H9 (cell line): ENCODE measurements at regions not wholly inside any gene's neighbourhood (a gene's known extent, or its start where the extent isn't known, plus 50 kb on each side); places are given as distances from the start of the nearest gene placed in this dataset.
A peak's percentile ranks its signal among the peaks of the same experiment; 100 is the strongest.

Experiments
- DNase-seq: peaks from one replicate; pipeline ENCODE4 v3.0.0-alpha.2; 2017
- H2AFZ ChIP-seq: one replicate; pipeline ENCODE4 v1.6.1; 2013; ENCODE audit warnings: mild to moderate bottlenecking, low read length, control low read depth, moderate library complexity
- H2AK5ac ChIP-seq: 2 replicates; pipeline ENCODE4 v1.6.1; 2013; ENCODE audit warnings: low read length, control low read depth, mixed read lengths; ENCODE audit not compliant: insufficient read length
- H2BK120ac ChIP-seq: one replicate; pipeline ENCODE4 v1.6.1; 2013; ENCODE audit warnings: low read depth, mild to moderate bottlenecking, low read length, control low read depth, inconsistent platforms; ENCODE audit not compliant: poor library complexity, severe bottlenecking
- H2BK12ac ChIP-seq: 2 replicates; pipeline ENCODE4 v1.6.1; 2013; ENCODE audit warnings: low read length, control low read depth, mixed read lengths, low read depth; ENCODE audit not compliant: insufficient read length
- H2BK15ac ChIP-seq: 2 replicates; pipeline ENCODE4 v1.6.1; 2013; ENCODE audit warnings: low read depth, low read length, control low read depth
- H2BK20ac ChIP-seq: one replicate; pipeline ENCODE4 v1.6.1; 2013; ENCODE audit warnings: low read depth, mild to moderate bottlenecking, low read length, control low read depth, inconsistent platforms; ENCODE audit not compliant: poor library complexity, severe bottlenecking
- H2BK5ac ChIP-seq: 2 replicates; pipeline ENCODE4 v1.6.1; 2013; ENCODE audit warnings: low read length, control low read depth, mixed read lengths; ENCODE audit not compliant: insufficient read length
- H3K14ac ChIP-seq: 2 replicates; pipeline ENCODE4 v1.6.1; 2013; ENCODE audit warnings: low read length, control low read depth; ENCODE audit not compliant: insufficient read depth
- H3K18ac ChIP-seq: 2 replicates; pipeline ENCODE4 v1.6.1; 2013; ENCODE audit warnings: low read depth, mild to moderate bottlenecking, mixed read lengths, low read length, control low read depth; ENCODE audit not compliant: insufficient read length
- H3K23ac ChIP-seq: 2 replicates; pipeline ENCODE4 v1.6.1; 2013; ENCODE audit warnings: low read length, control low read depth, mixed read lengths, low read depth; ENCODE audit not compliant: insufficient read length
- H3K23me2 ChIP-seq: 2 replicates; pipeline ENCODE4 v1.6.1; 2013; ENCODE audit warnings: low read depth, mild to moderate bottlenecking, mixed read lengths, low read length, control low read depth; ENCODE audit not compliant: insufficient read length, poor library complexity, severe bottlenecking
- H3K27ac ChIP-seq: 2 replicates; pipeline ENCODE4 v1.5.1; 2013; ENCODE audit warnings: low read length, control low read depth, mixed read lengths, low read depth; ENCODE audit not compliant: insufficient read length
- H3K27me3 ChIP-seq: 2 replicates; pipeline ENCODE4 v1.6.1; 2013; ENCODE audit warnings: low read length, control low read depth, inconsistent platforms; ENCODE audit not compliant: insufficient read depth
- H3K4ac ChIP-seq: 2 replicates; pipeline ENCODE4 v1.6.1; 2013; ENCODE audit warnings: low read depth, mild to moderate bottlenecking, control low read depth, inconsistent platforms, low read length, moderate library complexity
- H3K4me1 ChIP-seq: 2 replicates; pipeline ENCODE4 v1.6.1; 2013; ENCODE audit warnings: low read length, control low read depth, inconsistent platforms; ENCODE audit not compliant: insufficient read depth
- H3K4me2 ChIP-seq: 2 replicates; pipeline ENCODE4 v1.6.1; 2013; ENCODE audit warnings: low read length, control low read depth, mixed read lengths; ENCODE audit not compliant: insufficient read length, insufficient read depth
- H3K56ac ChIP-seq: 2 replicates; pipeline ENCODE4 v1.6.1; 2013; ENCODE audit warnings: low read depth, mild to moderate bottlenecking, mixed read lengths, low read length, control low read depth; ENCODE audit not compliant: insufficient read length
- H3K79me1 ChIP-seq: 2 replicates; pipeline ENCODE4 v1.6.1; 2013; ENCODE audit warnings: low read depth, mild to moderate bottlenecking, moderate library complexity, low read length, control low read depth, inconsistent platforms; ENCODE audit not compliant: insufficient read depth, poor library complexity, severe bottlenecking
- H3K79me2 ChIP-seq: 2 replicates; pipeline ENCODE4 v1.6.1; 2013; ENCODE audit warnings: low read length, control low read depth, inconsistent platforms; ENCODE audit not compliant: insufficient read depth
- H3K9ac ChIP-seq: 2 replicates; pipeline ENCODE4 v1.6.1; 2013; ENCODE audit warnings: low read length, control low read depth, mixed read lengths; ENCODE audit not compliant: insufficient read length; ENCODE audit errors: extremely low read depth
- H3K9me3 ChIP-seq: one replicate; pipeline ENCODE4 v1.6.1; 2013; ENCODE audit warnings: low read depth, low read length, inconsistent platforms; ENCODE audit not compliant: control insufficient read depth
- H3T11ph ChIP-seq: one replicate; pipeline ENCODE4 v1.6.1; 2013; ENCODE audit warnings: mild to moderate bottlenecking, low read length, control low read depth, inconsistent platforms
- H4K20me1 ChIP-seq: one replicate; pipeline ENCODE4 v1.6.1; 2013; ENCODE audit not compliant: control insufficient read depth, insufficient read length, insufficient read depth
- H4K5ac ChIP-seq: 2 replicates; pipeline ENCODE4 v1.6.1; 2013; ENCODE audit warnings: low read depth, mild to moderate bottlenecking, mixed read lengths, low read length, control low read depth; ENCODE audit not compliant: insufficient read length
- H4K8ac ChIP-seq: replicated peaks from 2 replicates; pipeline ENCODE4 v1.6.1; 2013; ENCODE audit warnings: low read length, control low read depth, mixed read lengths, low read depth; ENCODE audit not compliant: insufficient read length
- H4K91ac ChIP-seq: 2 replicates; pipeline ENCODE4 v1.6.1; 2013; ENCODE audit warnings: low read depth, mild to moderate bottlenecking, moderate library complexity, mixed read lengths, low read length, control low read depth; ENCODE audit not compliant: insufficient read length
- H3K27ac Mint-ChIP-seq, 3 experiments: 2 replicates in 2 of 3; 3 replicates in 1 of 3; pipeline ENCODE4 v1.8.0; 2020 to 2021; ENCODE audit warnings: mixed read lengths in 3 of 3, mild to moderate bottlenecking in 1 of 3, moderate library complexity in 1 of 3
- H3K27me3 Mint-ChIP-seq: 2 replicates; pipeline ENCODE4 v1.8.0; 2021; ENCODE audit warnings: low read depth, mild to moderate bottlenecking, moderate library complexity, mixed read lengths
- H3K36me3 Mint-ChIP-seq, 3 experiments: 2 replicates in 2 of 3; 3 replicates in 1 of 3; pipeline ENCODE4 v1.8.0; 2020 to 2021; ENCODE audit warnings: low read depth in 3 of 3, mixed read lengths in 3 of 3; ENCODE audit not compliant: insufficient read depth in 1 of 3
- H3K4me1 Mint-ChIP-seq, 2 experiments: 2 replicates each; pipeline ENCODE4 v1.8.0; 2020; ENCODE audit warnings: mixed read lengths in 2 of 2
- H3K4me3 Mint-ChIP-seq, 2 experiments: 2 replicates in 1 of 2; 3 replicates in 1 of 2; pipeline ENCODE4 v1.8.0; 2020 to 2021; ENCODE audit warnings: mild to moderate bottlenecking in 2 of 2, mixed read lengths in 2 of 2, moderate library complexity in 1 of 2
- H3K9me3 Mint-ChIP-seq, 2 experiments: 2 replicates in 1 of 2; 3 replicates in 1 of 2; pipeline ENCODE4 v1.8.0; 2020; ENCODE audit warnings: mild to moderate bottlenecking in 2 of 2, mixed read lengths in 2 of 2, moderate library complexity in 1 of 2
- WGBS: extraction: QIAGEN DNeasy Blood & Tissue Kit; methylation state at CpG from one replicate; pipeline ENCODE4 v1.1.7; 2013; ENCODE audit warnings: missing lambda C conversion rate, low lambda C conversion rate, mixed read lengths; ENCODE audit not compliant: insufficient read length; ENCODE audit errors: extremely low coverage; 5-methylcytosine and 5-hydroxymethylcytosine counted together
- TF ChIP-seq, protein P1 (sequence below): fragments of 200-600 bp; sonication (generic); conservative IDR thresholded peaks from 3 replicates; pipeline ENCODE4 v1.8.0; 2021; ENCODE audit warnings: antibody characterized with exemption, mild to moderate bottlenecking

DNA sequence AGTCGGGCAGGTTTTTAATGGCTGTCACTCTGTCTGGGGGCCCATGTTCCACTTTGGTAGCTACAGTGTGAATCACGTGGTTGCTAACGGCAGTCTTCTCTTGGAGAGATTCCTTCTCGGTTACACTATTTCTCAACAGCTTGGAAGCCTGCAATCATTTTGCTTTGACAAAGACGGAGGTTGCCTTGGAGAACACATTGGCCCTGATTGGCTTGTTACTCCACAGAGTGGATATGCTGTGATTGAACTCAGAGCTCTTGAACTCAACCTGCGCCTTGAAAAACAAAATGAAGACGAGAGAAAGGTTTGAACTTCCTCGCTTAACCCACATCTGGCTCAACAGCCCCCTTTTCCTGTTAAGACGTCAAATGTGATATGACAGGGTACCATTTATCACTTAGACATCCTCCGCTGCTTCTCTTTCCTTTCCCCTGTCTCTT lies 218.9 kb downstream of the MAF start:
- H3K27me3 Mint-ChIP-seq = peaks cover 3% of the 10 kb centered on the region; the same call in 1 of the 2 replicates
- no peaks in the 10 kb centered on the region for H3K4me1 ChIP-seq
- H3K23ac ChIP-seq = no peak overlapping the region
- H3K23me2 ChIP-seq = no peaks in the 10 kb centered on the region
- no peak overlapping the region for H3K18ac ChIP-seq
- no peaks in the 10 kb centered on the region for H4K20me1 ChIP-seq
- H4K5ac ChIP-seq = no peak overlapping the region
- H2AFZ ChIP-seq = peak overlapping the region; percentile 40
- H3K27me3 ChIP-seq = no peaks in the 10 kb centered on the region
- no peak overlapping the region for H2BK12ac ChIP-seq
- TF ChIP-seq, protein P1, sequence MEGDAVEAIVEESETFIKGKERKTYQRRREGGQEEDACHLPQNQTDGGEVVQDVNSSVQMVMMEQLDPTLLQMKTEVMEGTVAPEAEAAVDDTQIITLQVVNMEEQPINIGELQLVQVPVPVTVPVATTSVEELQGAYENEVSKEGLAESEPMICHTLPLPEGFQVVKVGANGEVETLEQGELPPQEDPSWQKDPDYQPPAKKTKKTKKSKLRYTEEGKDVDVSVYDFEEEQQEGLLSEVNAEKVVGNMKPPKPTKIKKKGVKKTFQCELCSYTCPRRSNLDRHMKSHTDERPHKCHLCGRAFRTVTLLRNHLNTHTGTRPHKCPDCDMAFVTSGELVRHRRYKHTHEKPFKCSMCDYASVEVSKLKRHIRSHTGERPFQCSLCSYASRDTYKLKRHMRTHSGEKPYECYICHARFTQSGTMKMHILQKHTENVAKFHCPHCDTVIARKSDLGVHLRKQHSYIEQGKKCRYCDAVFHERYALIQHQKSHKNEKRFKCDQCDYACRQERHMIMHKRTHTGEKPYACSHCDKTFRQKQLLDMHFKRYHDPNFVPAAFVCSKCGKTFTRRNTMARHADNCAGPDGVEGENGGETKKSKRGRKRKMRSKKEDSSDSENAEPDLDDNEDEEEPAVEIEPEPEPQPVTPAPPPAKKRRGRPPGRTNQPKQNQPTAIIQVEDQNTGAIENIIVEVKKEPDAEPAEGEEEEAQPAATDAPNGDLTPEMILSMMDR = no peak
- no peaks in the 10 kb centered on the region for H3K79me1 ChIP-seq
- no peak overlapping the region for H2BK15ac ChIP-seq
- H2AK5ac ChIP-seq = no peak overlapping the region
- H3K9ac ChIP-seq = no peak overlapping the region
- no peak overlapping the region for H2BK5ac ChIP-seq
- H3K27ac ChIP-seq = no peak overlapping the region
- H3K4ac ChIP-seq = no peak overlapping the region
- H3K14ac ChIP-seq = no peak overlapping the region
- H3K9me3 ChIP-seq = no peaks in the 10 kb centered on the region
- H3K56ac ChIP-seq = no peak overlapping the region
- peaks cover 12 to 16% of the 10 kb centered on the region in 2 experiments for H3K9me3 Mint-ChIP-seq
- H3K27ac Mint-ChIP-seq = no peak overlapping the region
- H3T11ph ChIP-seq = no peak overlapping the region
- no peaks in the 10 kb centered on the region for H3K79me2 ChIP-seq
- H4K91ac ChIP-seq = no peak overlapping the region
- no peak overlapping the region for H4K8ac ChIP-seq
- no peak overlapping the region for H3K4me3 Mint-ChIP-seq
- H3K4me2 ChIP-seq = no peak overlapping the region
- no CpG with 5 or more reads among the region's 10 CpGs for WGBS
- no peak overlapping the region for H2BK20ac ChIP-seq
- H3K4me1 Mint-ChIP-seq = peaks cover 0 to 7% of the 10 kb centered on the region in 2 experiments; a peak in 2 of 4 replicates
- no peak overlapping the region for H2BK120ac ChIP-seq
- H3K36me3 Mint-ChIP-seq = peaks cover 5 to 13% (median 7%) of the 10 kb centered on the region in 3 experiments
- no peak for DNase-seq
